ENCODE measurements at regions not wholly inside any gene's neighbourhood (a gene's known extent, or its start where the extent isn't known, plus 50 kb on each side); places are given as distances from the start of the nearest gene placed in this dataset.
"Not testable (repeated sequence)": the region's sequence is repeated elsewhere in the genome, so short reads cannot be mapped to it uniquely, and the experiment has no call there.

GRCh38 chr5:125969011-125969813 lies 454.0 kb upstream of the GRAMD2B start:
- no peak for ATAC-seq
- DNase-seq = no peak

- ATAC-seq (no peak), DNase-seq (no peak)
Measured at GRCh38 chr5:125969814-125970171, 453.4 kb upstream of the GRAMD2B start.

- no peak for DNase-seq
- no peak for ATAC-seq
Measured at GRCh38 chr5:125970631-125971307, 452.4 kb upstream of the GRAMD2B start.

GRCh38 chr5:125972706-125973105 lies 450.5 kb upstream of the GRAMD2B start:
- ATAC-seq (no peak), DNase-seq (no peak)

GRCh38 chr5:125974679-125975078 lies 448.5 kb upstream of the GRAMD2B start:
- no peak for DNase-seq
- no peak for ATAC-seq

GRCh38 chr5:125976421-125977000 lies 446.7 kb upstream of the GRAMD2B start:
- ATAC-seq = no peak
- no peak for DNase-seq

- DNase-seq (no peak), ATAC-seq (no peak)
Measured at GRCh38 chr5:125978015-125978414, 445.2 kb upstream of the GRAMD2B start.

GRCh38 chr5:125979636-125980035 lies 443.6 kb upstream of the GRAMD2B start:
- DNase-seq (no peak), ATAC-seq (no peak)

- no peak for DNase-seq
- no peak for ATAC-seq
Measured at GRCh38 chr5:125981016-125981415, 442.2 kb upstream of the GRAMD2B start.

- ATAC-seq = no peak
- no peak for DNase-seq
Measured at GRCh38 chr5:125987677-125988255, 435.4 kb upstream of the GRAMD2B start.

- ATAC-seq = no peak
- no peak for DNase-seq
Measured at GRCh38 chr5:125992050-125992449, 431.2 kb upstream of the GRAMD2B start.

- not testable (repeated sequence) for DNase-seq, ATAC-seq
Measured at GRCh38 chr5:125999271-126000030, 423.8 kb upstream of the GRAMD2B start.

GRCh38 chr5:126000507-126000906 lies 422.7 kb upstream of the GRAMD2B start:
- ATAC-seq = no peak
- no peak for DNase-seq

- ATAC-seq = no peak
- no peak for DNase-seq
Measured at GRCh38 chr5:126002222-126002897, 420.8 kb upstream of the GRAMD2B start.

GRCh38 chr5:126003309-126003708 lies 419.9 kb upstream of the GRAMD2B start:
- no peak for ATAC-seq
- DNase-seq = no peak

GRCh38 chr5:126004636-126005035 lies 418.6 kb upstream of the GRAMD2B start:
- ATAC-seq (no peak), DNase-seq (no peak)

GRCh38 chr5:126007841-126008240 lies 415.4 kb upstream of the GRAMD2B start:
- no peak for ATAC-seq
- no peak for DNase-seq

GRCh38 chr5:126009566-126009965 lies 413.6 kb upstream of the GRAMD2B start:
- DNase-seq (no peak), ATAC-seq (no peak)

GRCh38 chr5:126011526-126011925 lies 411.7 kb upstream of the GRAMD2B start:
- not testable (repeated sequence) for ATAC-seq, DNase-seq

- ATAC-seq (no peak), DNase-seq (no peak)
Measured at GRCh38 chr5:126014676-126015075, 408.5 kb upstream of the GRAMD2B start.

Measured in stimulated activated naive CD8-positive, alpha-beta T cell treated with anti-CD3 and anti-CD28 coated beads, Interleukin-15, Interleukin-2, amounts not matched to agents 100 U/mL and 50 U/mL, for 24 hours (primary cell).